ENCODE measurements at regions not wholly inside any gene's neighbourhood (a gene's known extent, or its start where the extent isn't known, plus 50 kb on each side); places are given as distances from the start of the nearest gene placed in this dataset.

DNA sequence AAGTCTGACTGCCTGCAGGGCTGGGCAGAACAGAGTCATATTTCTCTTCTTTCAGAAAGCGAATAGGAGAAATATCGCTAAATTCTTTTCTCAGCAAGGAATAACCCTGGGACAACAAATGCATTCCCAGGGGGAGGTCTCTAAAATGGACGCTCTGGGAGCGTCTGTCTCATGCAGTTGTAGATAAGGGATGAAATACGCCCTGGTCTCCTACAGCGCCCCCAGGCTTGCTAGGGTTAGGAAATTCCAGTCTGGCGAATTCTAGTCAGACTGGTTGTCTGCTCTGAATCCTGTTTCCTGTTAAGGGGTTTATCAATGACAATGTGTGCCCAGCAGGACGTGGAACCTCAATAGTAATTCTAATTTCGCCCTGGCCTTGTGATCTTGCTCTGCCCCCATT lies 1214.1 kb downstream of the DIAPH3 start:
- TF ChIP-seq CTCF (IDR thresholded peaks at IDR 0.05; ENCODE audit: low read length) (no peak), EZH2 (optimal IDR thresholded peaks at IDR 0.05; ENCODE audit: low read depth, low read length) (no peak)
